ENCODE measurements at regions not wholly inside any gene's neighbourhood (a gene's known extent, or its start where the extent isn't known, plus 50 kb on each side); places are given as distances from the start of the nearest gene placed in this dataset.
"Not testable (repeated sequence)": the region's sequence is repeated elsewhere in the genome, so short reads cannot be mapped to it uniquely, and the experiment has no call there.

DNA sequence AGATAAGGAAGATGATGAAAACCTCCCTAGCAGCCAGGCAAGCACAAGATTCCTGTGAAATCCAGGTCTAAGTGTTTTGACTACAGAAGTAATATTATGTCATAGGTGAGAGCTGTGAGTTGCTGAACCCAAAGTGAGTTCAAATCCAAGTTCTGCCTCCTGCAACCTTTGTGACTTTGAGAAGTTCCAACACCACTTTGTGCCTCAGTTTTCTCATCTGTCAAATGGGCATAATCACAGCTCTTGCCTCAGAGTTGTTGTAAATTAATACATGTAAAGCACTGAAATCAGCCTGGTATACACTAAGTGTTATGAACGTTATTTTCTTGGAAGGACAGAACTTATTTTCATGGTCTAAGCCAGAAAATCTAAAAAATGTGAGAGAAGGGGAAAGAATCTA is 210.3 kb upstream of the FRG2C start:
- FAIRE-seq, result not testable (repeated sequence)

DNA sequence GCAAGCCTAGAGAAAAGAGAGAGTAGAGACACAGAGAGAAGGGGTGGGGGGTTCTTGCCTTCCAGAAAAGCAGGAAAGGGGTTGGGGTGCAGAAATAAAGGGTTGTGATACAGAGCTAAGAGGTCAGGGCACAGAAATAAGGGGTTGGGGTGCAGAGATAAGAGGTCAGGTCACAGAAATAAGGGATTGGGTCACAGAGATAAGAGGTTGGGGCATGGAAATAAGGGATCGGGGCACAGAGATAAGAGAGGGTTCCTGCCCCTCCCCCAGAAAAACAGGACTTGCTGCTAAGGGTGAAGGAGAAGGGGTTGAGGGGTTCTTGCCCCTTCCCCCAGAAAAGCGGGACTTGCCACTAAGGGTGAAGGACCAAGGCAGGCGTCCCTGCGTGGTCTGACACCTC is 189.6 kb upstream of the FRG2C start:
- FAIRE-seq, result not testable (repeated sequence)

GRCh38 chr3:75496600-75496999 is 167.5 kb upstream of the FRG2C start:
- not testable (repeated sequence) for FAIRE-seq

GRCh38 chr3:75500357-75500756 is 163.8 kb upstream of the FRG2C start:
- FAIRE-seq, result not testable (repeated sequence)

DNA sequence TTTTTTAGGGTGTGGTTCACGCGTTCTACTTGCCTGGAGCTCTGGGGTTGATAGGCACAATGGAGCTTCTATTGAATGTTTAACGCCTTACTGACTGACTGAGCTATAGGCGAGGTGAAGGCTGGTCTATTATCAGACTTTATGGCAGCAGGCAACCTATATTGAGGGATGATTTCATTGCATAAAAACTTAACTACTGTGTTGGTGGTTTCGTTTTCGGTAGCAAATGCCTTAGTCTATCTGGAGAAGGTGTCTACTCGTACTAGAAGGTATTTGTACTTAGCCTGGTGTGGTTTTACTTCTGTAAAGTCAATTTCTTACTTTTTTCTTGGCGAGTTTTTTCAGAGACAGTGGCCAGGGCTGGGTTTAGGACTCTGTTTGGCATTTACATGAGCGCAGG is 162.0 kb upstream of the FRG2C start:
- not testable (repeated sequence) for FAIRE-seq

- FAIRE-seq, result not testable (repeated sequence)
These were observed 161.1 kb upstream of the FRG2C start for GRCh38 chr3:75502769-75503756.

DNA sequence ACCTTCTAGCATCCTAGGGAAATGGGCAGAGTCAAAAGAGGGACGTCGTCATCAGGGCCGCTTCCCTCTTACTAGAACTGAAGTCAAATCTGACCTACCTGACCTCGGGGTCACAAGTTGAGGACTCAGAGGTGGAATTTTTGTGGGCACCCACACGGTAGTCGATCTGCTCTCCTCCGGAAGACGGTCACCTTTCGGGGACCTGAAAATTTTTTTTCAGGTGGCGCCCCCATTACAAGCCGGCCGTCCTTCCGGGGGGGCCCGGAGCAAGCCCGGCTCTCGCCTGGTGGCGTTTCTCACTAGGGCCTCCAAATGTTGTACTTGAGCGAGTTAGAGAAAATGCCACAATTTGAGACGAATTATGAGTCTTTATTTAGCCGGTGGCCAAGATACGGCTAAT is 157.5 kb upstream of the FRG2C start:
- FAIRE-seq, result no peak

DNA sequence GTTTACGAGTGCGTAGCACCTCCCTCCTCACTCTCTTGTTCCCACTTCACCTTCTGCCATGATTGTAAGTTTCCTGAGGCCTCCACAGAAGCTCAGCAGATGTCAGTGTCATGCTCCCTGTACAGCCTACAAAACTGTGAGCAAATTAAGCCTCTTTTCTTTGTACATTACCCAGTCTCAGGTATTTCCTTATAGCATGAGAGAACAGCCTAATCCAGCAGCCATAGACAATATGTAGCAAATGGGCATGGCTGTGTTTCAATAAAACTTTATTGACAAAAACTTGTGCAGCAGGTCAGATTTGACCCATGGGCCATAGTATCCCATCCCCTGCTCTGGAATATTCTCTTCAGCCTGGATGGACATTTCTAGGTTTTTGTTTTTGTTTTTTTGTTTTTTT is 156.2 kb upstream of the FRG2C start:
- FAIRE-seq, result not testable (repeated sequence)

DNA sequence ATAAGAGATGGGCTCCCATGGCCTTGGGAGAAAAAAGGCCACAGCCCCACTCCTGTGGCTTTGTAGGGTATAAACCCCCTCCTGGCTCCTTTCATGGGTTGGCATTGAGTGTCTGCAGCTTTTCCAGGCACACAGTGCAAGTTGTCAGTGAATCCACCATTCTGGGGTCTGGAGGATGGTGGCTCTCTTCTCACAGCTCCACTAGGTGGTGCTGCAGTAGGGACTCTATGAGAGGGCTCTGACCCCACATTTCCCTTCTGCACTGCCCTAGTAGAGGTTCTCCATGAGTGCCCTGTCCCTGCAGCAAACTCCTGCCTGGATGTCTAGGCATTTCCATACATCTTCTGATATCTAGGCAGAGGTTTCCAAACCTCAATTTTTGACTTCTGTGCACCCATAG is 136.5 kb upstream of the FRG2C start:
- FAIRE-seq, result not testable (repeated sequence)

DNA sequence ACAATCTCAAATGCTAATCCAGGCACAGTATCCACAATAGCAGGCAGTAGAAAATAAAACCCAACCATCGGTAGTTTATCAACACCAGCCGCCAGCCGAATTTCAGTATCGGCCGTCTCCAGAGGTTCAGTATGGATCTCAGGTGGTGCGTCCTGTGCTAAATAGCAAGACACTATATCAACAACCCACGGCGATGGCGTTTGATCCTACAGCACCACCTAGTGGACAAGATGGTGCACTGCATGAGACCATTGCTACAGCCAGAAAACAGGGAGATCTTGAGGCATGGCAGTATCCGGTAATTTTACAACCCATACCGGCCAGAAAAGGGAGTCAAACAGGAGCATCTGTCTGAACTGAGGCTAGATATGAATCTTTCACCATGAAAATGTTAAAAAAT is 112.0 kb upstream of the FRG2C start:
- FAIRE-seq, result not testable (repeated sequence)

GRCh38 chr3:75564427-75564826 is 99.7 kb upstream of the FRG2C start:
- not testable (repeated sequence) for FAIRE-seq

GRCh38 chr3:75572303-75572702 is 91.8 kb upstream of the FRG2C start:
- not testable (repeated sequence) for FAIRE-seq

GRCh38 chr3:75579091-75579490 is 85.0 kb upstream of the FRG2C start:
- FAIRE-seq, result not testable (repeated sequence)

- not testable (repeated sequence) for FAIRE-seq
These were observed 84.6 kb upstream of the FRG2C start for GRCh38 chr3:75579536-75579935.

- not testable (repeated sequence) for FAIRE-seq
These were observed 83.9 kb upstream of the FRG2C start for GRCh38 chr3:75579981-75580782.

- FAIRE-seq, result not testable (repeated sequence)
These were observed 81.6 kb upstream of the FRG2C start for GRCh38 chr3:75582536-75582935.

GRCh38 chr3:75583116-75583515 is 81.0 kb upstream of the FRG2C start:
- not testable (repeated sequence) for FAIRE-seq

GRCh38 chr3:75587695-75588094 is 76.4 kb upstream of the FRG2C start:
- FAIRE-seq, result not testable (repeated sequence)

DNA sequence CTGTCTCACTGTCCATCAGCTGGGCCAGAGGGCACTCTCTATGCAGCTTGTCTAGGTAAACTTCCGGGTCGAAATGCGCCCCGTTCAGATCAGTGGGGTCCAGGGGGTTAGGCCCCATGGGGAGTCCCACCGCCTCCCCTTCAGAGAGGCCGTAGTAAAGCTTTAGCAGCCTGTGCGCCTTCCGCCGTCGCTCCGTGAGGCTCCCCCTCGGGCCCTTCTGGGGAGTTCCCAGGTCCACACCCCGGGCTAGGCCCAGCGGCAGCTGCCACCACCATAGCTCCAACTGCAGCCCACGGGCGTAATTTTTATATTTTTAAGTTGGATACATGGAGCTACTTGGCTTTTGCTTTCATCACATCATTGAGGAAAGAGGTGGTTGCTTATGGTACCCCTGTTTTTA is 73.7 kb upstream of the FRG2C start:
- FAIRE-seq, result not testable (repeated sequence)

- not testable (repeated sequence) for FAIRE-seq
These were observed 59.7 kb upstream of the FRG2C start for GRCh38 chr3:75604286-75604934.

DNA sequence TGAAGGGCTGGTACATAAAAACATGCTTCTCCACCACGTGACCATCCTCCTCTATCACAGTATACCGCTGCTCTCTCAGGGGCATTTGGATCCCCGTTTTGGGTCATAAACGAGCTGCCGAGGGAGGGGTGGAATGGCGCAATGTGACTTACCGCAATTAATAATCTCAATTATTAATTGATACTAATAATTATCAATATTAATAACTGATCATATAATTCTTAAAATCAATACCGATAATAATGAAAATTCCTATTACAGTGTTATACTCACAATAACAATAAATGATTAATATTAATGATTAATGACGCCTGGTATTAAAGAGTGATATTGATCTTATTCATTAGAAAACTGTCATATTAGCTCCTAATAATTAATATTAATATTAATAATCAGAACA is 56.1 kb upstream of the FRG2C start:
- peak; percentile 83 for FAIRE-seq

GRCh38 chr3:75609598-75609997 is 54.5 kb upstream of the FRG2C start:
- not testable (repeated sequence) for FAIRE-seq

DNA sequence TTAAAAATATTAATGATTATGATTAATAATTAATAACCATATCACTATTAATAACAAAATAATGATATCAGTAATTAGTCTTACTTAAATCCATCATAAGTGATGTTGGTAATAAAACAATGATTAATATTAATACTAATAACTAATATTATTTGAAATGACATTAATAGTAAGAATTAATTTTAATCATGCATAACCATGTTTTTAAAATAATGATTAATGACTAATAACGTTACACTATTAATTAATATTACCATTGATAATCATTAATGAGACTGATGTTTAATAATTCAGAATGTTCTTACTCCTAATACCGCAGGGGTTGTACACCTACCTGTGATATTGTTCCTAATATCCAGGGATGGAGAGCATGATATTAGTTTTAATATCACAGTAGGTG is 53.4 kb upstream of the FRG2C start:
- peak; percentile 98 for FAIRE-seq
